Endothelial cell of umbilical vein (primary cell): ENCODE measurements at regions not wholly inside any gene's neighbourhood (a gene's known extent, or its start where the extent isn't known, plus 50 kb on each side); places are given as distances from the start of the nearest gene placed in this dataset.

Experiments
- EZH2 ChIP-seq: IDR thresholded peaks from 2 replicates; pipeline ENCODE4 v1.6.1; 2012; ENCODE audit warnings: borderline replicate concordance, low read depth, mild to moderate bottlenecking, moderate library complexity, low read length, inconsistent platforms; ENCODE audit not compliant: severe bottlenecking
- FOS ChIP-seq: IDR thresholded peaks from 2 replicates; pipeline ENCODE4 v1.6.1; 2011; ENCODE audit warnings: mild to moderate bottlenecking, low read length, moderate library complexity, borderline replicate concordance; ENCODE audit not compliant: insufficient read depth
- JUN ChIP-seq: IDR thresholded peaks from 2 replicates; pipeline ENCODE4 v1.6.1; 2011; ENCODE audit warnings: borderline replicate concordance, low read depth; ENCODE audit not compliant: insufficient read length, insufficient read depth
- MYC ChIP-seq: IDR thresholded peaks from one replicate; pipeline ENCODE4 v1.6.1; 2011; ENCODE audit warnings: mild to moderate bottlenecking, low read depth, low read length
- POLR2A ChIP-seq: IDR thresholded peaks from 2 replicates; pipeline ENCODE4 v1.6.1; 2012; ENCODE audit warnings: low read depth, mild to moderate bottlenecking, control low read depth, low read length
- POLR2AphosphoS5 ChIP-seq: IDR thresholded peaks from 2 replicates; pipeline ENCODE4 v1.6.1; 2012; ENCODE audit warnings: low read depth, mild to moderate bottlenecking, control low read depth, low read length, moderate library complexity; ENCODE audit not compliant: insufficient read depth
- TF ChIP-seq, protein P1 (sequence below), 2 donors: IDR thresholded peaks; 1 replicate in 1 of 2; 2 replicates in 1 of 2; pipeline ENCODE4 v1.5.1; 2011; ENCODE audit warnings: low read length in 2 of 2, mild to moderate bottlenecking in 2 of 2, moderate library complexity in 2 of 2, control low read depth in 1 of 2, inconsistent platforms in 1 of 2, low read depth in 1 of 2; ENCODE audit not compliant: insufficient read depth in 1 of 2; ENCODE audit errors: extremely low read depth in 1 of 2
- TF ChIP-seq, protein P2 (sequence below): IDR thresholded peaks from 2 replicates; pipeline ENCODE4 v1.6.1; 2011; ENCODE audit not compliant: insufficient read depth, insufficient read length

DNA sequence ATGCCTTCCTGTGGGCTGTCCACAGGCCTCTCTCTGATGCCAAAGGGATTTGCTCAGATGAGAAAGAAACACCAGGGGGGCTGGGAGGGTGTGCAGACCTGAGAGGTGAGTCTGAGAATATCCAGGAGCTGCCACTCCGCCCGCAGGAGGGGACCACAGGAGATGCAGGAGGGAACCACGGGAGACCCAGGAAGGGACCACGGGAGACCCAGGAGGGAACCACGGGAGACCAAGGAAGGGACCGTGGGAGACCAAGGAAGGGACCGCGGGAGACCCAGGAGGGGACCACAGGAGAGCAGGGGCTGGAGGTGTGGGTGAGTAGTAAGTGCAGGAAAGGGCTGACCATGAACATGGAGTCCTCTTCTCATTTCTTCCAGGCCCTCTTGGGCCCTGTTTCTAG lies 74.6 kb upstream of the SFSWAP start:
- no peak for TF ChIP-seq POLR2A
- TF ChIP-seq, protein P1, sequence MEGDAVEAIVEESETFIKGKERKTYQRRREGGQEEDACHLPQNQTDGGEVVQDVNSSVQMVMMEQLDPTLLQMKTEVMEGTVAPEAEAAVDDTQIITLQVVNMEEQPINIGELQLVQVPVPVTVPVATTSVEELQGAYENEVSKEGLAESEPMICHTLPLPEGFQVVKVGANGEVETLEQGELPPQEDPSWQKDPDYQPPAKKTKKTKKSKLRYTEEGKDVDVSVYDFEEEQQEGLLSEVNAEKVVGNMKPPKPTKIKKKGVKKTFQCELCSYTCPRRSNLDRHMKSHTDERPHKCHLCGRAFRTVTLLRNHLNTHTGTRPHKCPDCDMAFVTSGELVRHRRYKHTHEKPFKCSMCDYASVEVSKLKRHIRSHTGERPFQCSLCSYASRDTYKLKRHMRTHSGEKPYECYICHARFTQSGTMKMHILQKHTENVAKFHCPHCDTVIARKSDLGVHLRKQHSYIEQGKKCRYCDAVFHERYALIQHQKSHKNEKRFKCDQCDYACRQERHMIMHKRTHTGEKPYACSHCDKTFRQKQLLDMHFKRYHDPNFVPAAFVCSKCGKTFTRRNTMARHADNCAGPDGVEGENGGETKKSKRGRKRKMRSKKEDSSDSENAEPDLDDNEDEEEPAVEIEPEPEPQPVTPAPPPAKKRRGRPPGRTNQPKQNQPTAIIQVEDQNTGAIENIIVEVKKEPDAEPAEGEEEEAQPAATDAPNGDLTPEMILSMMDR (IDR thresholded peaks at IDR 0.05; ENCODE audit: extremely low read depth in 1 of 2, insufficient read depth in 1 of 2, low read depth in 1 of 2, low read length in 2 of 2), result no peak
- no peak for TF ChIP-seq FOS
- TF ChIP-seq MYC, result no peak
- TF ChIP-seq, protein P2, sequence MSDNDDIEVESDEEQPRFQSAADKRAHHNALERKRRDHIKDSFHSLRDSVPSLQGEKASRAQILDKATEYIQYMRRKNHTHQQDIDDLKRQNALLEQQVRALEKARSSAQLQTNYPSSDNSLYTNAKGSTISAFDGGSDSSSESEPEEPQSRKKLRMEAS, result no peak
- TF ChIP-seq POLR2AphosphoS5, result no peak
- TF ChIP-seq EZH2, result no peak
- no peak for TF ChIP-seq JUN
